Endothelial cell (in vitro differentiated cells): ENCODE measurements at regions not wholly inside any gene's neighbourhood (a gene's known extent, or its start where the extent isn't known, plus 50 kb on each side); places are given as distances from the start of the nearest gene placed in this dataset.
"Not testable (repeated sequence)": the region's sequence is repeated elsewhere in the genome, so short reads cannot be mapped to it uniquely, and the experiment has no call there.

ENCODE experiments used
- DNase-seq: peaks from one replicate; pipeline ENCODE4 v3.0.0; 2021; ENCODE audit warnings: low spot score
- H3K27ac Mint-ChIP-seq: one replicate; pipeline ENCODE4 v1.8.0; 2021; ENCODE audit warnings: mixed read lengths, inconsistent platforms; ENCODE audit not compliant: unreplicated experiment
- H3K27me3 Mint-ChIP-seq: one replicate; pipeline ENCODE4 v1.8.0; 2021; ENCODE audit warnings: mild to moderate bottlenecking, moderate library complexity, mixed read lengths, inconsistent platforms; ENCODE audit not compliant: unreplicated experiment
- H3K36me3 Mint-ChIP-seq: one replicate; pipeline ENCODE4 v1.8.0; 2021; ENCODE audit warnings: mild to moderate bottlenecking, low read depth, mixed read lengths, inconsistent platforms; ENCODE audit not compliant: unreplicated experiment
- H3K4me1 Mint-ChIP-seq: one replicate; pipeline ENCODE4 v1.8.0; 2021; ENCODE audit warnings: mild to moderate bottlenecking, mixed read lengths, inconsistent platforms; ENCODE audit not compliant: unreplicated experiment
- H3K4me3 Mint-ChIP-seq: one replicate; pipeline ENCODE4 v1.8.0; 2021; ENCODE audit warnings: mild to moderate bottlenecking, mixed read lengths, inconsistent platforms; ENCODE audit not compliant: unreplicated experiment
- H3K9me3 Mint-ChIP-seq: one replicate; pipeline ENCODE4 v1.8.0; 2021; ENCODE audit warnings: mixed read lengths, inconsistent platforms; ENCODE audit not compliant: unreplicated experiment
- CTCF ChIP-seq: fragments of 200-600 bp; sonication (generic); IDR thresholded peaks from one replicate; pipeline ENCODE4 v1.5.0; 2021; ENCODE audit warnings: antibody characterized with exemption; ENCODE audit not compliant: unreplicated experiment

- no peaks in the 10 kb centered on the region for H3K36me3 Mint-ChIP-seq
- no peak for TF ChIP-seq CTCF
- no peaks in the 10 kb centered on the region for H3K9me3 Mint-ChIP-seq
- no peaks in the 10 kb centered on the region for H3K4me1 Mint-ChIP-seq
- no peaks in the 10 kb centered on the region for H3K27me3 Mint-ChIP-seq
- H3K4me3 Mint-ChIP-seq, result no peak overlapping the region
- no peak for DNase-seq
- no peak overlapping the region for H3K27ac Mint-ChIP-seq
Observed at GRCh38 chr21:28588997-28589396, 403.7 kb downstream of the LTN1 start.

GRCh38 chr21:28587748-28588147 lies 404.9 kb downstream of the LTN1 start:
- Mint-ChIP-seq H3K36me3 (no peaks in the 10 kb centered on the region), H3K9me3 (no peaks in the 10 kb centered on the region), H3K27ac (no peak overlapping the region), H3K4me3 (no peak overlapping the region), H3K27me3 (no peaks in the 10 kb centered on the region), H3K4me1 (no peaks in the 10 kb centered on the region)
- no peak for DNase-seq
- TF ChIP-seq CTCF, result no peak

GRCh38 chr21:28581976-28582375 lies 410.7 kb downstream of the LTN1 start:
- TF ChIP-seq CTCF, result no peak
- no peak for DNase-seq
- Mint-ChIP-seq H3K27ac (no peak overlapping the region), H3K4me1 (peaks cover 25% of the 10 kb centered on the region), H3K36me3 (no peaks in the 10 kb centered on the region), H3K9me3 (no peaks in the 10 kb centered on the region), H3K27me3 (no peaks in the 10 kb centered on the region), H3K4me3 (no peak overlapping the region)

GRCh38 chr21:28581311-28581731 lies 411.4 kb downstream of the LTN1 start:
- not testable (repeated sequence) for H3K4me3 Mint-ChIP-seq, H3K27me3 Mint-ChIP-seq, DNase-seq, H3K9me3 Mint-ChIP-seq, H3K36me3 Mint-ChIP-seq
- Mint-ChIP-seq H3K4me1 (peaks cover 25% of the 10 kb centered on the region), H3K27ac (peak overlapping the region; percentile 77)

- H3K4me1 Mint-ChIP-seq, result peaks cover 25% of the 10 kb centered on the region
- H3K27me3 Mint-ChIP-seq, result no peaks in the 10 kb centered on the region
- no peaks in the 10 kb centered on the region for H3K36me3 Mint-ChIP-seq
- DNase-seq, result no peak
- H3K4me3 Mint-ChIP-seq, result peak overlapping the region; percentile 74
- peak overlapping the region; percentile 77 for H3K27ac Mint-ChIP-seq
- H3K9me3 Mint-ChIP-seq, result no peaks in the 10 kb centered on the region
- no peak for TF ChIP-seq CTCF
Observed at GRCh38 chr21:28580585-28580984, 412.1 kb downstream of the LTN1 start.
